Gastrocnemius medialis (tissue), 4 donors: ENCODE measurements at regions not wholly inside any gene's neighbourhood (a gene's known extent, or its start where the extent isn't known, plus 50 kb on each side); places are given as distances from the start of the nearest gene placed in this dataset.

Source experiments
- ATAC-seq, 2 donors: fragments of 150-250 bp; one replicate each; pipeline ENCODE4 v1.9.1; 2016
- DNase-seq, 2 donors: peaks; one replicate each; pipeline ENCODE4 v3.0.0-alpha.2; 2019
- H3K27ac ChIP-seq, 4 donors: fragments of 200-600 bp; sonication (generic); 1 replicate in 1 of 4; 2 replicates in 3 of 4; pipeline ENCODE4 v1.5.1; 2016 to 2018; ENCODE audit warnings: mild to moderate bottlenecking in 2 of 4, moderate library complexity in 1 of 4
- H3K27me3 ChIP-seq, 3 donors: fragments of 200-600 bp; sonication (generic) in 2 of 3; 1 replicate in 1 of 3; 2 replicates in 2 of 3; pipeline versions ENCODE4 v1.5.1 to v1.6.0; 2016 to 2019; ENCODE audit warnings: mild to moderate bottlenecking in 1 of 3, moderate library complexity in 1 of 3
- H3K36me3 ChIP-seq, 2 donors: fragments of 200-600 bp; sonication (generic) in 1 of 2; one replicate each; pipeline ENCODE4 v1.5.1; 2017 to 2018
- H3K4me1 ChIP-seq, 2 donors: fragments of 200-600 bp; sonication (generic) in 1 of 2; one replicate each; pipeline ENCODE4 v1.5.1; 2016 to 2017; ENCODE audit warnings: mild to moderate bottlenecking in 2 of 2
- H3K4me3 ChIP-seq, 4 donors: fragments of 200-600 bp; sonication (generic) in 3 of 4; 1 replicate in 1 of 4; 2 replicates in 3 of 4; pipeline ENCODE4 v1.5.1; 2016 to 2019; ENCODE audit warnings: mild to moderate bottlenecking in 2 of 4
- H3K9me3 ChIP-seq, 3 donors: fragments of 200-600 bp; sonication (generic) in 2 of 3; 1 replicate in 1 of 3; 2 replicates in 2 of 3; pipeline ENCODE4 v1.5.1; 2016 to 2019
- CTCF ChIP-seq, 5 experiments: fragments of 450-650 bp in 3 of 5; fragments of 200-600 bp in 2 of 5; sonication (generic) in 2 of 5; IDR thresholded peaks in 4 of 5; conservative IDR thresholded peaks in 1 of 5; 1 replicate in 4 of 5; 2 replicates in 1 of 5; pipeline ENCODE4 v1.5.1; 2016 to 2019; ENCODE audit warnings: antibody characterized with exemption in 5 of 5, mild to moderate bottlenecking in 3 of 5, moderate library complexity in 3 of 5
- POLR2A ChIP-seq, 2 donors: fragments of 450-650 bp; IDR thresholded peaks; one replicate each; pipeline ENCODE4 v1.6.1; 2017; ENCODE audit warnings: antibody characterized with exemption in 2 of 2, mild to moderate bottlenecking in 2 of 2, moderate library complexity in 2 of 2
- in situ Hi-C, 4 donors: fragments of 200-750 bp; cut with MboI; loops; one replicate each; pipeline versions ENCODE4 v1.15.0 to v1.8.0; 2017; ENCODE audit warnings: low sequenced_read_pairs in 4 of 4
- intact Hi-C: fragments of 100-400 bp; cut with DNase I; formaldehyde crosslinking; loops from one replicate; pipeline ENCODE4 v1.15.1; 2023; ENCODE audit warnings: low total_unique reads

GRCh38 chr12:89779090-89779489 is 70.5 kb upstream of the ATP2B1 start:
- H3K36me3 ChIP-seq: no peaks in the 10 kb centered on the region
- H3K4me1 ChIP-seq: no peaks in the 10 kb centered on the region
- intact Hi-C loops (no loop called here), in situ Hi-C loops (no loop called here)
- H3K4me3 ChIP-seq: no peak overlapping the region
- H3K27me3 ChIP-seq: no peaks in the 10 kb centered on the region
- no peak overlapping the region for H3K27ac ChIP-seq
- DNase-seq (no peak), ATAC-seq (no peak)
- TF ChIP-seq POLR2A (IDR thresholded peaks at IDR 0.05): no peak
- TF ChIP-seq CTCF (IDR thresholded peaks at IDR 0.05 in 4 of 5, conservative IDR thresholded peaks at IDR 0.05 in 1 of 5): no peak
- H3K9me3 ChIP-seq: no peaks in the 10 kb centered on the region

DNA sequence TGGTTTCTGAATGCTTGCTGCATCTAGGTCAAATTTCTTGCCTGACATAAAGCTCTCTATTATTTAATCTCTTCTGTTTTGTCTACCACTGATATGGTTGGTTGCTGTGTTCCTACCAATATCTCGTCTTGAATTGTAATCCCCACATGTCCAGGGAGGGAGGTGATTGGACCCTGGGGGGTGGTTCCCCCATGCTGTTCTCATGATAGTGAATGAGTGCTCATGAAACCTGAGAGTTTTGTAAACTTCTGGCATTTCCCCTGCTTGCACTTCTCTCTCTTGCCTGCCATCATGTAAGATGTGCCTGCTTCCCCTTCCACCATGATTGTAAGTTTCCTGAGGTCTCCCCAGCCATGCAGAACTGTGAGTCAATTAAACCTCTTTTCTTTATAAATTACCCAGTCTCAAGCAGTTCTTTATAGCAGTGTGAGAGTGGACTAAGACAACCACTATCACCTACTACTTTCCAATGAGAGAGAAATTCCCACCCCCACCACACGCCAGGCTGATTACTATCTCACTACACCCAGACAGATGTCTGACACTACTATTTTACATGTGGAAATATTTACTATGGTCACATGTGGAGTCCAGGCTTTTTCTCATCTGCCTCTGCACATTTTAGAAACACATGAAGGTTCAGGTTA is 69.2 kb upstream of the ATP2B1 start:
- H3K9me3 ChIP-seq: no peaks in the 10 kb centered on the region
- TF ChIP-seq POLR2A (IDR thresholded peaks at IDR 0.05) (no peak), CTCF (IDR thresholded peaks at IDR 0.05 in 4 of 5, conservative IDR thresholded peaks at IDR 0.05 in 1 of 5) (no peak)
- no peaks in the 10 kb centered on the region for H3K4me1 ChIP-seq
- intact Hi-C loops (no loop called here), in situ Hi-C loops (no loop called here)
- H3K27ac ChIP-seq: no peak overlapping the region
- H3K27me3 ChIP-seq: no peaks in the 10 kb centered on the region
- ATAC-seq (no peak), DNase-seq (no peak)
- H3K4me3 ChIP-seq: no peak overlapping the region
- no peaks in the 10 kb centered on the region for H3K36me3 ChIP-seq

GRCh38 chr12:89775986-89776365 is 67.3 kb upstream of the ATP2B1 start:
- Histone ChIP-seq H3K27ac (no peak overlapping the region), H3K9me3 (no peaks in the 10 kb centered on the region), H3K36me3 (no peaks in the 10 kb centered on the region), H3K4me3 (no peak overlapping the region), H3K27me3 (no peaks in the 10 kb centered on the region), H3K4me1 (no peaks in the 10 kb centered on the region)
- DNase-seq: no peak
- intact Hi-C loops (no loop called here), in situ Hi-C loops (no loop called here)
- TF ChIP-seq POLR2A (IDR thresholded peaks at IDR 0.05): no peak
- TF ChIP-seq CTCF (IDR thresholded peaks at IDR 0.05 in 4 of 5, conservative IDR thresholded peaks at IDR 0.05 in 1 of 5): no peak
- ATAC-seq: no peak

- TF ChIP-seq CTCF (IDR thresholded peaks at IDR 0.05 in 4 of 5, conservative IDR thresholded peaks at IDR 0.05 in 1 of 5) (no peak), POLR2A (IDR thresholded peaks at IDR 0.05) (no peak)
- no peaks in the 10 kb centered on the region for H3K9me3 ChIP-seq
- no peak overlapping the region for H3K27ac ChIP-seq
- ATAC-seq (no peak), DNase-seq (no peak)
- intact Hi-C loops (no loop called here), in situ Hi-C loops (no loop called here)
- no peak overlapping the region for H3K4me3 ChIP-seq
- H3K4me1 ChIP-seq: no peaks in the 10 kb centered on the region
- no peaks in the 10 kb centered on the region for H3K36me3 ChIP-seq
- no peaks in the 10 kb centered on the region for H3K27me3 ChIP-seq
These were observed 66.7 kb upstream of the ATP2B1 start for GRCh38 chr12:89775063-89775985.
